A673 (cell line): ENCODE measurements at regions not wholly inside any gene's neighbourhood (a gene's known extent, or its start where the extent isn't known, plus 50 kb on each side); places are given as distances from the start of the nearest gene placed in this dataset.

Experiments
- EZH2 ChIP-seq: fragments of 200-600 bp; sonication (generic); IDR thresholded peaks from 2 replicates; pipeline ENCODE4 v1.6.1; 2017; ENCODE audit warnings: borderline replicate concordance, low read depth, mild to moderate bottlenecking, mixed read lengths, antibody characterized with exemption, low read length; ENCODE audit not compliant: poor library complexity, severe bottlenecking
- TF ChIP-seq, protein P1 (sequence below): fragments of 300-800, 200-600 bp; sonication (generic); conservative IDR thresholded peaks from 2 replicates; pipeline ENCODE4 v1.5.1; 2017; ENCODE audit warnings: low read depth, mild to moderate bottlenecking, antibody characterized with exemption, low read length, moderate library complexity, mixed read lengths

- TF ChIP-seq, protein P1, sequence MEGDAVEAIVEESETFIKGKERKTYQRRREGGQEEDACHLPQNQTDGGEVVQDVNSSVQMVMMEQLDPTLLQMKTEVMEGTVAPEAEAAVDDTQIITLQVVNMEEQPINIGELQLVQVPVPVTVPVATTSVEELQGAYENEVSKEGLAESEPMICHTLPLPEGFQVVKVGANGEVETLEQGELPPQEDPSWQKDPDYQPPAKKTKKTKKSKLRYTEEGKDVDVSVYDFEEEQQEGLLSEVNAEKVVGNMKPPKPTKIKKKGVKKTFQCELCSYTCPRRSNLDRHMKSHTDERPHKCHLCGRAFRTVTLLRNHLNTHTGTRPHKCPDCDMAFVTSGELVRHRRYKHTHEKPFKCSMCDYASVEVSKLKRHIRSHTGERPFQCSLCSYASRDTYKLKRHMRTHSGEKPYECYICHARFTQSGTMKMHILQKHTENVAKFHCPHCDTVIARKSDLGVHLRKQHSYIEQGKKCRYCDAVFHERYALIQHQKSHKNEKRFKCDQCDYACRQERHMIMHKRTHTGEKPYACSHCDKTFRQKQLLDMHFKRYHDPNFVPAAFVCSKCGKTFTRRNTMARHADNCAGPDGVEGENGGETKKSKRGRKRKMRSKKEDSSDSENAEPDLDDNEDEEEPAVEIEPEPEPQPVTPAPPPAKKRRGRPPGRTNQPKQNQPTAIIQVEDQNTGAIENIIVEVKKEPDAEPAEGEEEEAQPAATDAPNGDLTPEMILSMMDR, result no peak
- TF ChIP-seq EZH2, result no peak
These were observed 249.0 kb upstream of the KIRREL3 start for GRCh38 chr11:127249576-127249975.
